HepG2 (cell line): ENCODE measurements at regions not wholly inside any gene's neighbourhood (a gene's known extent, or its start where the extent isn't known, plus 50 kb on each side); places are given as distances from the start of the nearest gene placed in this dataset.

Experiments
- ATAC-seq: fragments of 200-7000 bp; cut with Tn5 transposase; 3 replicates; pipeline ENCODE4 v1.9.1; 2020; ENCODE audit warnings: mild to moderate bottlenecking, moderate library complexity
- BruUV-seq: library from RNA; stranded (reverse); fragments of 400-500 nt; replicated peaks from 2 replicates; lab custom pipeline; 2021; lab: Mats Ljungman, UMichigan
- CTCF ChIA-PET: fragments of 300-600 bp; formaldehyde crosslinking; extraction: SDS; loops from one replicate; lab custom pipeline; 2021; ENCODE audit warnings: low total read pairs, inconsistent platforms, low intra/inter-chr PET ratio; lab: Yijun Ruan, JAX
- POLR2A ChIA-PET: fragments of 350-600 bp; sonication (Branson Sonifier 250); formaldehyde crosslinking; loops from one replicate; lab custom pipeline; 2020; ENCODE audit warnings: antibody characterized with exemption, inconsistent platforms; lab: Yijun Ruan, JAX
- DNase-seq: peaks from one replicate; pipeline ENCODE4 v3.0.0-alpha.2; 2015; ENCODE audit warnings: low spot score
- FAIRE-seq: peaks from 3 replicates; lab custom pipeline; 2011; peaks lifted over from hg19 to GRCh38; lab: Jason Lieb, UNC
- H2AFZ ChIP-seq: one replicate; pipeline ENCODE4 v1.6.1; 2011; ENCODE audit warnings: low read length, inconsistent platforms
- H3K27ac ChIP-seq: fragments of 300-600 bp; 3 replicates; pipeline ENCODE4 v1.8.0; 2011; ENCODE audit warnings: mixed run types, mild to moderate bottlenecking, mixed read lengths, low read length, inconsistent platforms; ENCODE audit not compliant: insufficient read depth; ENCODE audit errors: extremely low read length
- H3K27me3 ChIP-seq, 2 experiments: fragments of 200-600 bp in 1 of 2; 2 replicates in 1 of 2; 3 replicates in 1 of 2; pipeline versions ENCODE4 v1.6.0 to v1.8.0; 2011; ENCODE audit warnings: low read length in 2 of 2, mild to moderate bottlenecking in 2 of 2, moderate library complexity in 2 of 2, inconsistent platforms in 1 of 2; ENCODE audit not compliant: insufficient read depth in 2 of 2, control insufficient read depth in 1 of 2
- H3K36me3 ChIP-seq, 2 experiments: fragments of 200-600 bp in 1 of 2; replicated peaks in 1 of 2; 2 replicates in 1 of 2; 3 replicates in 1 of 2; pipeline versions ENCODE4 v1.5.1 to v1.8.0; 2011; ENCODE audit warnings: low read length in 2 of 2, inconsistent platforms in 1 of 2; ENCODE audit not compliant: insufficient read depth in 2 of 2, control insufficient read depth in 1 of 2
- H3K4me1 ChIP-seq: 2 replicates; pipeline ENCODE4 v1.5.1; 2012; ENCODE audit warnings: low read length, inconsistent platforms; ENCODE audit not compliant: insufficient read depth
- H3K4me2 ChIP-seq: 2 replicates; pipeline ENCODE4 v1.6.0; 2011; ENCODE audit warnings: low read depth, low read length, inconsistent platforms
- H3K4me3 ChIP-seq, 3 experiments: fragments of 200-600 bp in 1 of 3; sonication (generic), shearing (Covaris generic) in 1 of 3; replicated peaks in 1 of 3; 2 replicates each; pipeline ENCODE4 v1.5.1; 2011 to 2016; ENCODE audit warnings: low read length in 3 of 3, inconsistent platforms in 2 of 3, low read depth in 2 of 3, mild to moderate bottlenecking in 2 of 3, control low read depth in 1 of 3, mixed read lengths in 1 of 3; ENCODE audit not compliant: insufficient read depth in 1 of 3
- H3K79me2 ChIP-seq: one replicate; pipeline ENCODE4 v1.6.1; 2011; ENCODE audit warnings: low read length, inconsistent platforms; ENCODE audit not compliant: insufficient read depth
- H3K9ac ChIP-seq: 2 replicates; pipeline ENCODE4 v1.6.0; 2011; ENCODE audit warnings: mild to moderate bottlenecking, low read depth, low read length, inconsistent platforms; ENCODE audit not compliant: insufficient read depth
- H3K9me3 ChIP-seq: 2 replicates; pipeline ENCODE4 v1.5.1; 2012; ENCODE audit warnings: mild to moderate bottlenecking, low read length
- H4K20me1 ChIP-seq: 2 replicates; pipeline ENCODE4 v1.6.0; 2011; ENCODE audit warnings: inconsistent platforms, mild to moderate bottlenecking, low read length, moderate library complexity; ENCODE audit not compliant: insufficient read depth
- ARNTL ChIP-seq: sonication (generic); formaldehyde crosslinking; IDR thresholded peaks from 2 replicates; pipeline ENCODE4 v1.4.0; 2020; ENCODE audit warnings: mild to moderate bottlenecking, missing genetic modification reagents
- EED ChIP-seq: sonication (generic); formaldehyde crosslinking; IDR thresholded peaks from 2 replicates; pipeline ENCODE4 v1.5.0; 2020; ENCODE audit warnings: mild to moderate bottlenecking, missing genetic modification reagents
- EZH2 ChIP-seq: conservative IDR thresholded peaks from 2 replicates; pipeline ENCODE4 v1.6.1; 2012; ENCODE audit warnings: mild to moderate bottlenecking, low read depth, low read length, moderate library complexity
- GPN1 ChIP-seq: sonication (generic); formaldehyde crosslinking; IDR thresholded peaks from 2 replicates; pipeline ENCODE4 v1.5.1; 2020; ENCODE audit warnings: missing genetic modification reagents, borderline replicate concordance
- HNF1B ChIP-seq: sonication (generic); formaldehyde crosslinking; IDR thresholded peaks from 2 replicates; pipeline ENCODE4 v1.5.1; 2020; ENCODE audit warnings: mild to moderate bottlenecking, moderate library complexity, missing genetic modification reagents
- HNRNPLL ChIP-seq: fragments of 200-400 bp; formaldehyde crosslinking; IDR thresholded peaks from 2 replicates; pipeline ENCODE4 v1.6.1; 2017; ENCODE audit warnings: mild to moderate bottlenecking, low read depth, low read length; ENCODE audit not compliant: poor library complexity, severe bottlenecking
- HOXA9 ChIP-seq: sonication (generic); formaldehyde crosslinking; IDR thresholded peaks from 2 replicates; pipeline ENCODE4 v1.8.1; 2022; ENCODE audit warnings: missing genetic modification reagents, mild to moderate bottlenecking, moderate library complexity, borderline replicate concordance
- HOXD1 ChIP-seq: sonication (generic); formaldehyde crosslinking; IDR thresholded peaks from 2 replicates; pipeline ENCODE4 v1.5.0; 2020; ENCODE audit warnings: missing genetic modification reagents
- MIER2 ChIP-seq: IDR thresholded peaks from 2 replicates; pipeline ENCODE4 v1.6.1; 2016; ENCODE audit warnings: missing biosample characterization, missing genetic modification reagents
- SETDB1 ChIP-seq: sonication (generic); formaldehyde crosslinking; IDR thresholded peaks from 2 replicates; pipeline ENCODE4 v1.5.1; 2020; ENCODE audit warnings: missing genetic modification reagents, mild to moderate bottlenecking, borderline replicate concordance
- SMAD1 ChIP-seq: sonication (generic); formaldehyde crosslinking; IDR thresholded peaks from 2 replicates; pipeline ENCODE4 v1.4.0; 2020; ENCODE audit warnings: missing genetic modification reagents, low read depth, mild to moderate bottlenecking, borderline replicate concordance
- SRY ChIP-seq: sonication (generic); formaldehyde crosslinking; IDR thresholded peaks from 2 replicates; pipeline ENCODE4 v1.8.0; 2022; ENCODE audit warnings: mild to moderate bottlenecking, missing genetic modification reagents
- TBL1XR1 ChIP-seq: fragments of 150-350 bp; IDR thresholded peaks from 2 replicates; pipeline ENCODE4 v1.6.1; 2014; ENCODE audit warnings: borderline replicate concordance, low read length; ENCODE audit not compliant: partially characterized antibody
- WIZ ChIP-seq: sonication (generic); formaldehyde crosslinking; IDR thresholded peaks from 2 replicates; pipeline ENCODE4 v1.5.1; 2020; ENCODE audit warnings: mild to moderate bottlenecking, missing genetic modification reagents
- YEATS4 ChIP-seq: sonication (generic); formaldehyde crosslinking; IDR thresholded peaks from 2 replicates; pipeline ENCODE4 v1.4.0; 2020; ENCODE audit warnings: missing genetic modification reagents, borderline replicate concordance
- ZBTB42 ChIP-seq: sonication (generic); formaldehyde crosslinking; IDR thresholded peaks from 2 replicates; pipeline ENCODE4 v1.5.0; 2020; ENCODE audit warnings: mild to moderate bottlenecking, missing genetic modification reagents
- ZFP62 ChIP-seq: sonication (generic); formaldehyde crosslinking; IDR thresholded peaks from 2 replicates; pipeline ENCODE4 v1.4.0; 2020; ENCODE audit warnings: missing genetic modification reagents
- ZNF24 ChIP-seq: fragments of 450-650 bp; IDR thresholded peaks from 2 replicates; pipeline ENCODE4 v1.6.1; 2017; ENCODE audit warnings: antibody characterized with exemption, mild to moderate bottlenecking
- ZNF326 ChIP-seq: sonication (generic); formaldehyde crosslinking; IDR thresholded peaks from 2 replicates; pipeline ENCODE4 v1.4.0; 2020; ENCODE audit warnings: missing genetic modification reagents, borderline replicate concordance
- ZNF33A ChIP-seq: sonication (generic); formaldehyde crosslinking; IDR thresholded peaks from 2 replicates; pipeline ENCODE4 v1.5.1; 2020; ENCODE audit warnings: missing genetic modification reagents, mild to moderate bottlenecking, moderate library complexity, borderline replicate concordance
- ZNF549 ChIP-seq: sonication (generic); formaldehyde crosslinking; IDR thresholded peaks from 2 replicates; pipeline ENCODE4 v1.5.0; 2020; ENCODE audit warnings: missing genetic modification reagents
- ZNF558 ChIP-seq: sonication (generic); formaldehyde crosslinking; IDR thresholded peaks from 2 replicates; pipeline ENCODE4 v1.9.0; 2022; ENCODE audit warnings: mild to moderate bottlenecking, missing genetic modification reagents, borderline replicate concordance
- ZNF766 ChIP-seq: sonication (generic); formaldehyde crosslinking; IDR thresholded peaks from 2 replicates; pipeline ENCODE4 v1.5.0; 2020; ENCODE audit warnings: missing genetic modification reagents, borderline replicate concordance
- WGBS: methylation state at CpG from one replicate; pipeline ENCODE4 v1.1.6; 2017; ENCODE audit warnings: low lambda C conversion rate; 5-methylcytosine and 5-hydroxymethylcytosine counted together
- in situ Hi-C: cut with HindIII; loops from 2 replicates; pipeline ENCODE4 v1.10.0; 2017; ENCODE audit warnings: low pct_unique_long_range_greater_than_20kb; ENCODE audit not compliant: extremely low pct_ligation_motif_present
- intact Hi-C: fragments of 100-400 bp; cut with micrococcal nuclease; formaldehyde crosslinking; loops from one replicate; pipeline ENCODE4 v1.10.0; 2022; ENCODE audit not compliant: unreplicated experiment
- TF ChIP-seq, protein P1 (sequence below): sonication (generic); formaldehyde crosslinking; conservative IDR thresholded peaks from 2 replicates; pipeline ENCODE4 v1.8.0; 2022; ENCODE audit warnings: missing genetic modification reagents

GRCh38 chr10:36886303-36886891 is 239.0 kb upstream of the ANKRD30A start:
- in situ Hi-C loops = loop anchor here (10.0 to 25.0 kb wide), 3 partner anchors 601 to 1652 kb away; no protein-coding TSS in a partner anchor
- whole genome bisulfite sequencing = 29% methylated on average over 6 of the region's 8 CpGs

GRCh38 chr10:36885746-36886145 is 239.7 kb upstream of the ANKRD30A start:
- CTCF ChIA-PET = no interaction called here
- peak overlapping the region; percentile 27 for H2AFZ ChIP-seq
- intact Hi-C loops = loop anchor here (5.0 to 10.0 kb wide), 4 partner anchors 867 to 1891 kb away; partner anchors contain the start of gene ZNF25
- TF ChIP-seq ZBTB42 (no peak), YEATS4 (CRISPR knock-in tag) (no peak), HNF1B (CRISPR knock-in tag) (no peak), ZNF558 (CRISPR knock-in tag) (no peak), EZH2 (no peak), ZNF33A (no peak), WIZ (no peak), ARNTL (CRISPR knock-in tag) (no peak), TBL1XR1 (no peak)
- TF ChIP-seq, protein P1, sequence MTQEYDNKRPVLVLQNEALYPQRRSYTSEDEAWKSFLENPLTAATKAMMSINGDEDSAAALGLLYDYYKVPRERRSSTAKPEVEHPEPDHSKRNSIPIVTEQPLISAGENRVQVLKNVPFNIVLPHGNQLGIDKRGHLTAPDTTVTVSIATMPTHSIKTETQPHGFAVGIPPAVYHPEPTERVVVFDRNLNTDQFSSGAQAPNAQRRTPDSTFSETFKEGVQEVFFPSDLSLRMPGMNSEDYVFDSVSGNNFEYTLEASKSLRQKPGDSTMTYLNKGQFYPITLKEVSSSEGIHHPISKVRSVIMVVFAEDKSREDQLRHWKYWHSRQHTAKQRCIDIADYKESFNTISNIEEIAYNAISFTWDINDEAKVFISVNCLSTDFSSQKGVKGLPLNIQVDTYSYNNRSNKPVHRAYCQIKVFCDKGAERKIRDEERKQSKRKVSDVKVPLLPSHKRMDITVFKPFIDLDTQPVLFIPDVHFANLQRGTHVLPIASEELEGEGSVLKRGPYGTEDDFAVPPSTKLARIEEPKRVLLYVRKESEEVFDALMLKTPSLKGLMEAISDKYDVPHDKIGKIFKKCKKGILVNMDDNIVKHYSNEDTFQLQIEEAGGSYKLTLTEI (CRISPR knock-in tag) = no peak

More at GRCh38 chr10:36886303-36886891, 239.0 kb upstream of the ANKRD30A start:
- no peaks in the 10 kb centered on the region for H3K9me3 ChIP-seq
- CTCF ChIA-PET = no interaction called here
- TF ChIP-seq ZNF766 (CRISPR knock-in tag) = no peak
- TF ChIP-seq ZNF24 = no peak
- TF ChIP-seq SMAD1 (CRISPR knock-in tag) = no peak
- no peak for TF ChIP-seq ZFP62
- no peak for TF ChIP-seq HOXD1 (CRISPR knock-in tag)
- no peak for TF ChIP-seq MIER2 (CRISPR knock-in tag)
- TF ChIP-seq EED (CRISPR knock-in tag) = no peak
- no peak for TF ChIP-seq SETDB1 (CRISPR knock-in tag)
- TF ChIP-seq GPN1 (CRISPR knock-in tag) = no peak
- no peak for TF ChIP-seq ZNF549 (CRISPR knock-in tag)
- TF ChIP-seq HNRNPLL = no peak
- TF ChIP-seq ZNF326 (CRISPR knock-in tag) = no peak
- no peak for TF ChIP-seq TBL1XR1
- no peak for TF ChIP-seq HOXA9
- no peak for TF ChIP-seq SRY (CRISPR knock-in tag)
- TF ChIP-seq, all 625 proteins: peak for 0
- H3K4me3 ChIP-seq = no peak overlapping the region
- no peak overlapping the region for H3K27ac ChIP-seq
- POLR2A ChIA-PET = no interaction called here
- peaks cover 16% of the 10 kb centered on the region for H3K4me1 ChIP-seq
- no peak overlapping the region for H3K9ac ChIP-seq
- no peak overlapping the region for H2AFZ ChIP-seq
- no peak for FAIRE-seq
- ATAC-seq = no peak
- BruUV-seq = no TSS peak
- H3K79me2 ChIP-seq = no peaks in the 10 kb centered on the region
- no peaks in the 10 kb centered on the region for H3K36me3 ChIP-seq
- no peak overlapping the region for H3K4me2 ChIP-seq
- H4K20me1 ChIP-seq = no peaks in the 10 kb centered on the region
- intact Hi-C loops = loop anchor here (5.0 to 10.0 kb wide), 4 partner anchors 866 to 1892 kb away; partner anchors contain the start of gene ZNF25
- no peak for DNase-seq
- no peaks in the 10 kb centered on the region for H3K27me3 ChIP-seq

More at GRCh38 chr10:36885746-36886145, 239.7 kb upstream of the ANKRD30A start:
- WGBS = 21% methylated on average over 2 of the region's 5 CpGs
- no peaks in the 10 kb centered on the region for H3K27me3 ChIP-seq
- ATAC-seq (no peak), FAIRE-seq (no peak), DNase-seq (no peak)
- no peak overlapping the region for H3K27ac ChIP-seq
- H3K4me3 ChIP-seq = no peak overlapping the region
- no peaks in the 10 kb centered on the region for H3K79me2 ChIP-seq
- peaks cover 16% of the 10 kb centered on the region for H3K4me1 ChIP-seq
- no peaks in the 10 kb centered on the region for H3K9me3 ChIP-seq
- H3K36me3 ChIP-seq = no peaks in the 10 kb centered on the region
- H3K9ac ChIP-seq = no peak overlapping the region
- H4K20me1 ChIP-seq = no peaks in the 10 kb centered on the region
- POLR2A ChIA-PET = no interaction called here
- no peak overlapping the region for H3K4me2 ChIP-seq
- in situ Hi-C loops = loop anchor here (10.0 to 25.0 kb wide), 3 partner anchors 602 to 1651 kb away; no protein-coding TSS in a partner anchor
- no TSS peak for BruUV-seq
